22Rv1 (cell line): ENCODE measurements at regions not wholly inside any gene's neighbourhood (a gene's known extent, or its start where the extent isn't known, plus 50 kb on each side); places are given as distances from the start of the nearest gene placed in this dataset.

ENCODE experiments used
- ZFX ChIP-seq: fragments of 450-650 bp; IDR thresholded peaks from 2 replicates; pipeline ENCODE4 v1.6.1; 2017; ENCODE audit warnings: antibody characterized with exemption, borderline replicate concordance
- TF ChIP-seq, protein P1 (sequence below): fragments of 450-650 bp; IDR thresholded peaks from 2 replicates; pipeline ENCODE4 v1.5.1; 2017; ENCODE audit warnings: mild to moderate bottlenecking

DNA sequence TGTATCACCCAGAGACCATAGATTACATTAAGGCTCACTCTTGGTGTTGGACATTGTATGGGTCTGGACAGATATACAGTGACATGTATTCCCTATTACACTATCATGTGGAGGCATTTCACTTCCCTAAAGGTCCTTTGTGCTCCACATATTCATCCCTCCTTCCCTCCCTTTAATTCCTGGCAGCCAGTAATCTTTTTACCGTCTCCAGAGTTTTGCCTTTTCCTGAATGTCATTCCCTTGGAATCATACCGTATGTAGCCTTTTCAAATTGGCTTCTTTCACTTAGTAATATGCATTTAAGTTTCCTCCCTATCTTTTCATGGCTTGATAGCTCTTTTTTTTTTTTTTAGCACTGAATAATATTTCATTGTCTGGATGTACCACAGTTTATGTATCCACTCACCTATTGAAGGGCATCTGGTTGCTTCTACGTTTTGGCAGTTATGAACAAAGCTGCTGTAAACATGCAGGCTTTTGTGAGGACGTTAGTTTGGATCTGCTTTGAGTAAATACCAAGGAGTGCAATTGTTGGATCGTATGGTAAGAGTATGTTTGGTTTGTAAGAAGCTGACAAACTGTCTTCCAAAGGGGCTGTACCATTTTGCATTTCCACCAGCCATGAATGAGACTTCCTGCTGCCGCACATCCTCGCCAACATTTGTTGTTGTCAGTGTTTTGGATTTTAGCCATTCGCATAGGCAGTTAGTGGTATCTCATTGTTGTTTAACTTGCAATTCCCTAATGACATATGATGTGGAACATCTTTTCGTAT is 122.1 kb upstream of the SMIM23 start:
- TF ChIP-seq, protein P1, sequence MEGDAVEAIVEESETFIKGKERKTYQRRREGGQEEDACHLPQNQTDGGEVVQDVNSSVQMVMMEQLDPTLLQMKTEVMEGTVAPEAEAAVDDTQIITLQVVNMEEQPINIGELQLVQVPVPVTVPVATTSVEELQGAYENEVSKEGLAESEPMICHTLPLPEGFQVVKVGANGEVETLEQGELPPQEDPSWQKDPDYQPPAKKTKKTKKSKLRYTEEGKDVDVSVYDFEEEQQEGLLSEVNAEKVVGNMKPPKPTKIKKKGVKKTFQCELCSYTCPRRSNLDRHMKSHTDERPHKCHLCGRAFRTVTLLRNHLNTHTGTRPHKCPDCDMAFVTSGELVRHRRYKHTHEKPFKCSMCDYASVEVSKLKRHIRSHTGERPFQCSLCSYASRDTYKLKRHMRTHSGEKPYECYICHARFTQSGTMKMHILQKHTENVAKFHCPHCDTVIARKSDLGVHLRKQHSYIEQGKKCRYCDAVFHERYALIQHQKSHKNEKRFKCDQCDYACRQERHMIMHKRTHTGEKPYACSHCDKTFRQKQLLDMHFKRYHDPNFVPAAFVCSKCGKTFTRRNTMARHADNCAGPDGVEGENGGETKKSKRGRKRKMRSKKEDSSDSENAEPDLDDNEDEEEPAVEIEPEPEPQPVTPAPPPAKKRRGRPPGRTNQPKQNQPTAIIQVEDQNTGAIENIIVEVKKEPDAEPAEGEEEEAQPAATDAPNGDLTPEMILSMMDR, result no peak
- no peak for TF ChIP-seq ZFX
